SJCRH30 (cell line): ENCODE measurements at regions not wholly inside any gene's neighbourhood (a gene's known extent, or its start where the extent isn't known, plus 50 kb on each side); places are given as distances from the start of the nearest gene placed in this dataset.
"Not testable (repeated sequence)": the region's sequence is repeated elsewhere in the genome, so short reads cannot be mapped to it uniquely, and the experiment has no call there.

Experiments
- DNase-seq, 2 experiments: peaks; one replicate each; pipeline ENCODE4 v3.0.0-alpha.2; 2015 to 2020
- H3K27ac ChIP-seq: fragments of 250-450 bp; sonication (Bioruptor Pico); 2 replicates; pipeline ENCODE4 v1.5.1; 2020; ENCODE audit warnings: mild to moderate bottlenecking, moderate library complexity
- H3K27me3 ChIP-seq: fragments of 250-450 bp; sonication (Bioruptor Pico); 2 replicates; pipeline ENCODE4 v1.5.1; 2020; ENCODE audit warnings: mild to moderate bottlenecking, moderate library complexity
- H3K36me3 ChIP-seq: fragments of 250-450 bp; sonication (Bioruptor Pico); 2 replicates; pipeline ENCODE4 v1.5.1; 2020; ENCODE audit warnings: mild to moderate bottlenecking, moderate library complexity
- H3K4me1 ChIP-seq: fragments of 250-450 bp; sonication (Bioruptor Pico); 2 replicates; pipeline ENCODE4 v1.5.1; 2020; ENCODE audit warnings: mild to moderate bottlenecking, moderate library complexity
- H3K4me3 ChIP-seq: fragments of 250-450 bp; sonication (Bioruptor Pico); 2 replicates; pipeline ENCODE4 v1.5.1; 2020; ENCODE audit warnings: mild to moderate bottlenecking, moderate library complexity
- H3K9me3 ChIP-seq: fragments of 250-450 bp; sonication (Bioruptor Pico); replicated peaks from 2 replicates; pipeline ENCODE4 v1.5.1; 2020; ENCODE audit warnings: mild to moderate bottlenecking, moderate library complexity

DNA sequence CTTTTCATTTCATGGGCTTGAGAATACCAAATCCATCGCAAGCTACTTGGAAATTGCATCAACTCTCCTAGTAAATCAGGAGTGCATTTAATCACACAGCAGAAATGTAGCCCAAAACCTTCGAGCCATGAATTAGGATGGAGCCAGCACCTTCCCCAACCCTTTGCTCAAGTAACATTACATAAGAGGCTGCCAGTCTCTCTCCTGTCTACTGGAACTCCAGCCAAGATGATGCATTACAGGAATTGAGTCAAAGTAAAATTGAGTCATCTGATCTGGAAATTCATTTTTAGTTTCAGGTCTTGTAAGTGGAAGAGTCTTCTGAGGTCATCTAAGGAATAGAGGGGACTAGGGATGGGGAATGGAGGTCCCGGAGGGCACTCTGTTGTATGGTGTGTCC, 69.7 kb upstream of the FHIP2A start:
- Histone ChIP-seq H3K9me3 (no peaks in the 10 kb centered on the region), H3K36me3 (no peaks in the 10 kb centered on the region), H3K4me3 (no peak overlapping the region)

DNA sequence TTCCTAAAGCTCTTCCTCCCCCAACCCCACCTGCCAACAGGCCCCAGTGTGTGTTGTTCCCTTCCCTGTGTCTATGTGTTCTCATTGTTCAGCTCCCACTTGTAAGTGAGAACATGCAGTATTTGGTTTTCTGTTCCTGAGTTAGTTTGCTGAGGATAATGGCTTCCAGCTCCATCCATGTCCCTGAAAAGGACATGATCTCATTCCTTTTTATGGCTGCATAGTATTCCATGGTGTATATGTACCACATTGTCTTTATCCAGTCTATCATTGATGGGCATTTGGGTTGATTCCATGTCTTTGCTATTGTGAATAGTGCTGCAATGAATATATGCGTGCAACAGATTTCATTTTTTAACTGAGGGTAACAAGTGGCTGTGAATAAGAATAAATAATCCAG, 69.0 kb upstream of the FHIP2A start:
- H3K27me3 ChIP-seq, H3K36me3 ChIP-seq, H3K4me1 ChIP-seq, DNase-seq, H3K27ac ChIP-seq, H3K9me3 ChIP-seq, H3K4me3 ChIP-seq: not testable (repeated sequence)

More for the DNA sequence above, 69.7 kb upstream of the FHIP2A start:
- Histone ChIP-seq H3K27ac (no peak overlapping the region), H3K4me1 (no peaks in the 10 kb centered on the region), H3K27me3 (no peaks in the 10 kb centered on the region)
- DNase-seq = no peak

DNA sequence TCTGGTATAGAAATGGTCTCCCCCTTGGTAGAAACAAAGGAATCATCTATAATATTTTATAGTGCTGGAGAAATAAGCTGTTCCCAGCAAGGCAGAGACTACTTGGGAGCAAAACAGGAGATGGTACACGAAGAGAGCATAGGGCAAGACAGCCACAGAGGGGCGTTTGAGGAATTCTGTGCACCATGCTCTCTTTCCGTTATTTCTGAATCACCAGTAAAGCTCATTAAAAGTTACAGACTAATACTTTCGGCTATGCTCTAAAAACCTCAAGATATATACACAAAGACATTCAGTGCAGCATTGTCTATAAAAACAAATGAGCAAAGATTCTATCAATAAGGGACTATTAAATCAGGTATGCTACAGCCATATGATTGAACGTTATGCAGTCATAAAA, 68.5 kb upstream of the FHIP2A start:
- no peak overlapping the region for H3K27ac ChIP-seq
- DNase-seq = no peak
- no peaks in the 10 kb centered on the region for H3K4me1 ChIP-seq
- no peaks in the 10 kb centered on the region for H3K36me3 ChIP-seq
- no peak overlapping the region for H3K4me3 ChIP-seq
- H3K9me3 ChIP-seq = no peaks in the 10 kb centered on the region
- no peaks in the 10 kb centered on the region for H3K27me3 ChIP-seq

DNA sequence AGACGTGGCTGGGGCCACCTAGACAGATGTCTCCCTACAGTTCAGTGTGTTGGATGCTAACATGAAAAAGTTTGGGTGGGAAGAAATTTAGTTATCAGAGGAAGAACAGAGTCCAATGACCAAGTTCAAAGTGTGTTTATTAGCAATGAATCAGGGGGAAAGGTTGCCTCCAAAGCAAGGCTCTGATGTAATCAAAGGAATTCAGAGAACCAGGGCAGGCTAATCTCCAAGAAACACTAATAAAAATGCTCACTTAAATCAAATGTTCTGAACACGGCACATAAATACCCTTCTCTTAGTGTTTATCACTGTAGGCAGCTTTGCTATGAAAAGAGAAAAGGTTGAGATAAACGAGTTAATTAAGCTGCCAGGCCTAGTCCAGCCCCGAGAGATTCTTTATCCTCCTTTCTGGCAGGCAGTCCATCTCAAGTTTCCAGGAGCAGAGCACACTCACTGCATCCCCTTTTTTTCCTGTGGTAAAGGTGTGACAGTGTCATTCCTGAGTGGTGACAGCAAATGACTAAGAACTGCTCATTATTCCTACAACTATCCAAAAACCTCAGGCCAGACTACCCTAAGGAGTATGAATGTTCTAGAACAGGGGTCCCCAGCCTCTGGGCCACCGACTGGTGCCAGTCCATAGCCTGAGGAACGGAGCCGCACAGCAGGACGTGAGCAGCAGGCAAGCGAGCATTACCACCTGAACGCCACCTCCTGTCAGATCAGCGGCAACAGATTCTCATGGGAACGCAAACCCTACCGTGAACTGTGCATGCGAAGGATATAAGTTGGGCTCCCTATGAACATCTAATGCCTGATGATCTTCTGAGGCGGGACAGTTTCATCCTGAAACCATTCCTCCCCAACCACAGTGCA, 66.9 kb upstream of the FHIP2A start:
- no peaks in the 10 kb centered on the region for H3K9me3 ChIP-seq
- H3K27ac ChIP-seq = no peak overlapping the region
- no peaks in the 10 kb centered on the region for H3K36me3 ChIP-seq
- no peak for DNase-seq
- H3K4me1 ChIP-seq = no peaks in the 10 kb centered on the region
- H3K4me3 ChIP-seq = no peak overlapping the region
- no peaks in the 10 kb centered on the region for H3K27me3 ChIP-seq

DNA sequence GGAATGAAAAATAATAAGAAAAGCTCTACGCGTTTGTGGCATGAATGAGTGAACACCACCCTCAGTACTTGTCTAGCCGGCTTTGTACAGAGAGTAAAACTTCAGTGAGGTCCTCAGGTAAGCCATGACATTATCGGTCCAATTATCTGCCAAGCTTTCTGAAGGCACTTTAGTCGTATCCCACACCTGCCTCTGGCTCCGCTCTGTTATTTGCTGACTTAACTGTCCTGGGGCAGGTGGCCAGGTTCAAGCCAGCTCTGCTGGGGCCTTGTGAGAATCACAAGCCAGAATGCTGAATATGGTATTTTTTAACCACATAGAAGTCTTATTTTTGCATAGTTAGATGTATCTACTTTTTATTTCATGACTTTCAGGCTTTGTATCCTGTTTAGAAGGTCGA, 66.0 kb upstream of the FHIP2A start:
- H3K9me3 ChIP-seq = no peaks in the 10 kb centered on the region
- DNase-seq = no peak
- H3K27me3 ChIP-seq = no peaks in the 10 kb centered on the region
- H3K27ac ChIP-seq = no peak overlapping the region
- H3K36me3 ChIP-seq = no peaks in the 10 kb centered on the region
- no peaks in the 10 kb centered on the region for H3K4me1 ChIP-seq
- no peak overlapping the region for H3K4me3 ChIP-seq

DNA sequence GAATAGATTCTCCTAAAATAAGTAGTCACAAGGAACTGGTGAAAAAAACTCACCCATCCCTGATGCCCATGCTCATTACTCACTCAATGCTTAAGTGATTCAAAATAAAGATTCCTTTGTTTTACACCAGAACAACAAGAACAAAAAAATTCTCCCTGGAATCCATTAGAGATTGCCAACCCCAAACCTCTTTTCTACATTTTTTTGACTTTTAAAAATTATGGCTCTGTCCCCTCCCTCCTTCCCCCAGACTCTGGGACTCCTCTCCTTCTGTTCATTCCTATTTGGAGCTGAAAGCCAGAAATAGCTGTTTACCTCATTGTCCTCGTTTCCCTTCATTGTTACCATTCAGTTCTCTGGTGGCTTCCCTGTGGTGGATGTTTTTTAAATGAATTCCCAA, 63.2 kb upstream of the FHIP2A start:
- no peak overlapping the region for H3K27ac ChIP-seq
- no peak overlapping the region for H3K4me3 ChIP-seq
- H3K27me3 ChIP-seq = no peaks in the 10 kb centered on the region
- H3K9me3 ChIP-seq = no peaks in the 10 kb centered on the region
- DNase-seq = no peak
- no peaks in the 10 kb centered on the region for H3K4me1 ChIP-seq
- H3K36me3 ChIP-seq = no peaks in the 10 kb centered on the region

DNA sequence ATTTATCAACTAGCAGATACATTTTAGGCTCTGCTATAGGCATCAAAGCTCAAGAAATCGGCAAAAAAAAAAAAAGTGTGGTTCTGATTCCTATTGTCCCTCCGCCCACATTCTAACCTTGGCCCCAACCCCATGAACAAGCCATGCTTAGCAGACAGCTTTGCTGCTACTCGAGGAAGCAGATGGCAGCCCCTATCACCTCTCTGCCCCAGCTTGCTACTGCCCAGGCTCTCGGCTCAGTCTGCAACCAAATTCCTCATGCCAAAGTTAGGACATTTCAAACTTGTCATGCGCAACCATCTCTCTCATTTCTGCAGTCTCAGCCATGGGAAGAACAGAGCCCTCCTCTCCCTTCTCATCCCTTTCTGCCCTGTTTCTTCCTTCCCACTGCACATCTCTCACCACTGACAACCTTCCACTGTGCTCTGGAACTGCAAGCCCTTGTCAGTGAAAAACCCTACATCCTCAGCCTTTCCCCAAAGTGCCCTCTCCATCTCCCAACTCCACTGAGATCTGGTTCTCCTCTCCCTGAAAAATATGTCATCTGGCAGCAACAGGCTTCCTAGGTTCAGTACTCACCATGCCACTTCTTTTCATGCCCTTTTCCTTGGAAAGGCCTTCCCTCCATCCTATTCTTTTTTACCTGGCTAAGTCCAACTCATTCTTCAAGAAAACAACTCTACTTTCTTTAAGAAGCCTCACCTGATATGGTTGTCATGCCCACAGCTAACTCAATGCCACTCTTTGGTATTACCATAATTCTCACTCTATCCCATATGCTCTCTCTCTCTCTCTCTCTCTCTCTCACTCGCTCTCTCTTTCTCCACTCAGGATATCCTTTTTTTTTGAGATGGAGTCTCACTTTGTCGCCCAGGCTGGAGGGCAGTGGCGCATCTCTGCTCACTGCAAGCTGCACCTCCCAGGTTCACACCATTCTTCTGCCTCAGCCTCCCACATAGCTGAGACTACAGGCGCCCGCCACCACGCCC, 60.1 kb upstream of the FHIP2A start:
- DNase-seq = no peak
- Histone ChIP-seq H3K36me3 (no peaks in the 10 kb centered on the region), H3K4me1 (no peaks in the 10 kb centered on the region), H3K27me3 (peaks cover 5% of the 10 kb centered on the region; the same call in 1 of the 2 replicates), H3K4me3 (no peak overlapping the region), H3K9me3 (no peaks in the 10 kb centered on the region), H3K27ac (no peak overlapping the region)

DNA sequence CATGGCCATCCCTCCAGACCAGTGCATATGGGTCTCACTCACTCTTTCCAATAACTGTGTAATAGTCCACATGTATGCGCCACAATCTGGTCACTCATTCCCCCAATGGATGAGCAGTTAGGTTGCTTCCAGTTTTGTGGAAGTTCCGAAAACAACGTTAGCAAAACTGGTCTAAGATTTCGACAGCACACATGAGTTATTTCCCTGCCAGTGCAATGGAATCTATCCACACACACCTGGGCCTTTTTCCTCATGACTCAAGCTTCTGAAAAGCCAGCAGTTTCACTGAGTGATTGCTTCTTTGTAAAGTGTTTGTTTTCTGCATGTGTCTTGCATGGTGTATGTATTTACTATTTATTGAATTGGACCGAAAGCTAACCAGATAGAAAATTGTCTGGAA, 58.8 kb upstream of the FHIP2A start:
- peaks cover 17% of the 10 kb centered on the region for H3K27me3 ChIP-seq
- no peak overlapping the region for H3K4me3 ChIP-seq
- no peaks in the 10 kb centered on the region; the same call in 1 of the 2 replicates for H3K9me3 ChIP-seq
- H3K36me3 ChIP-seq = no peaks in the 10 kb centered on the region
- DNase-seq = no peak
- H3K4me1 ChIP-seq = peaks cover 6% of the 10 kb centered on the region; the same call in 1 of the 2 replicates
- no peak overlapping the region for H3K27ac ChIP-seq

DNA sequence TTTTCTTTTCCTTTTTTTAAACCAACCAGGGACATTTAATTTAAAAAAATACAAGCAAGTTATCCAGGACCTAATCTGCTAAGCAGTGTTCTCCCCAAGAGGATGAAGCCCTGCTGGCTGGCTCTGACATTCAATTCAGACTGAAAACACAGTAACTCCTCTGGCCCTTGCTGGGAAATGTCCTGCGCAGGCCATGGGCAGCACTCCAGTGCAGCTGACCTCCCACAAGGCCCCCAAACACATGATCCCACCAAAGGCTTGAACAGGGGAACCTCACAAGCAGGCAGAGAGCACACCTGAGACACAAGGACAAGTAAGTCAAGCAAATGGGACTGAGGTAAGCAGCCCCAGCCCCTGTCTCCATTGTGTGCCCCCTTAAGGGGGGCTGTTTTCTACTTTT, 56.9 kb upstream of the FHIP2A start:
- no peak overlapping the region for H3K4me3 ChIP-seq
- no peak overlapping the region for H3K27ac ChIP-seq
- no peaks in the 10 kb centered on the region for H3K36me3 ChIP-seq
- H3K9me3 ChIP-seq = no peaks in the 10 kb centered on the region; the same call in 1 of the 2 replicates
- peaks cover 23% of the 10 kb centered on the region for H3K27me3 ChIP-seq
- H3K4me1 ChIP-seq = peaks cover 6% of the 10 kb centered on the region; the same call in 1 of the 2 replicates
- no peak for DNase-seq

DNA sequence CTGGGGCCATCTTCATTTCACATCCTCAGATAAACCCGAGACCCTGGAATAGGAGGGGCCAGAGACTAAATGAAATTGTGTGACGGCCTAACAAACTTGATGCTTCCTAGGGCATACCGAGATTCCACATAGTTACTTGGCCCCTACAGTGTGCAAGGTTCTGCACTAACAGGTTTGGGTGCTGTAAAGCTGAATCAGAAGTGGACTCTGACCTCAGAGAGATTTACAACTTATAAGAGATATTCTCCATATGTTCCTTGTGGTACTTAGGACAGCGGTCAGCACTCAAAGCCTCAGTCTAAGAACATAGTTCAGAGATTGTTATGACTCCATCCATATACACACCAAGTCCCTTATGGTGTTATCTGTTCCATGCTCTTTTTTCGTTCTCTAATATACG, 55.1 kb upstream of the FHIP2A start:
- Histone ChIP-seq H3K4me1 (peaks cover 6% of the 10 kb centered on the region; the same call in 1 of the 2 replicates), H3K4me3 (no peak overlapping the region), H3K27me3 (peaks cover 23% of the 10 kb centered on the region), H3K27ac (no peak overlapping the region), H3K9me3 (no peaks in the 10 kb centered on the region; the same call in 1 of the 2 replicates), H3K36me3 (no peaks in the 10 kb centered on the region)
- DNase-seq = no peak

DNA sequence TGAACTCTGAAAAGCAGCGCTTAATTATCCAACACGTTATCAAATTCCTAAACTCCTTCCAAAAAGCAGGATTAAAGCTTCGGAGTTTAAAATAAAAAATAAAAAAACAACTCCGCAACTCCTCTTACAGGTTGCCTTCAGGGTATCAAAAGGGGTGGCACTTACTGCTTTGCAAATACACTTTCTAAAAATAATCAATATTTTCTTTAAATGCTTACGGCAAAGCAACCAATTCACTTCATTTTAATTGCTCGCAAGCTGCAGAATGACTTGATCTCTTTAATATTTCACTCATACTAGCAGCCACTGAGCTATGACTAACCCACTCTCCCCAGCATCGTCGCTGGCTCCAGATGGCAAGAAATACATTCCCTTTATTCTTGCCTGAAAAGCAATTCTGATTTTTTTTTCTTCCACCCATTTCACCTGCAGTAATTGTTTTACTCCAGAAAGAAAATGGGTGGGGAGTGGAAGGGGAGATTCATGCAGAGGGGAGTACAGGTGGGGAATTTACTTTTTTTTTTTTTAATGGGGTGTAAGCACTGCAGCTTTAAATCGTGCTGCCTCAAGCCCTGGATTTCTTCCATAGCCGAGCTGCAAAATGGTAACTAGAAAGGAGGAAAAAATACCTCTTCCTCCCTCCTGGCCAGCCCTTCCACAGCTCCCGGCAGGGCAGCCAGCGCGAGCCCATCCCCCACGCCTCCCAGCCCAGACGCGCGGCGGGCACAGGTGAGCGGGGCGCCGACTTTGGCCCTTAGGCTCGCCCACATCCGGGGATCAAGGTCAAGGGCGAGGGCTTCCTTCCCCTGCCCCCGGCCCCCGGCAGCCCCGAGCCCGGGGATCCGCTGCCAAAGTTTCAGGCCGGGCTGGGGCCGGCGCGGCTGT, 54.2 kb upstream of the FHIP2A start:
- H3K9me3 ChIP-seq = no peaks in the 10 kb centered on the region; the same call in 1 of the 2 replicates
- H3K36me3 ChIP-seq = no peaks in the 10 kb centered on the region
- no peak for DNase-seq
- no peak overlapping the region for H3K27ac ChIP-seq
- peaks cover 6% of the 10 kb centered on the region; the same call in 1 of the 2 replicates for H3K4me1 ChIP-seq
- H3K4me3 ChIP-seq = peak overlapping the region; percentile 40
- H3K27me3 ChIP-seq = peaks cover 23% of the 10 kb centered on the region

DNA sequence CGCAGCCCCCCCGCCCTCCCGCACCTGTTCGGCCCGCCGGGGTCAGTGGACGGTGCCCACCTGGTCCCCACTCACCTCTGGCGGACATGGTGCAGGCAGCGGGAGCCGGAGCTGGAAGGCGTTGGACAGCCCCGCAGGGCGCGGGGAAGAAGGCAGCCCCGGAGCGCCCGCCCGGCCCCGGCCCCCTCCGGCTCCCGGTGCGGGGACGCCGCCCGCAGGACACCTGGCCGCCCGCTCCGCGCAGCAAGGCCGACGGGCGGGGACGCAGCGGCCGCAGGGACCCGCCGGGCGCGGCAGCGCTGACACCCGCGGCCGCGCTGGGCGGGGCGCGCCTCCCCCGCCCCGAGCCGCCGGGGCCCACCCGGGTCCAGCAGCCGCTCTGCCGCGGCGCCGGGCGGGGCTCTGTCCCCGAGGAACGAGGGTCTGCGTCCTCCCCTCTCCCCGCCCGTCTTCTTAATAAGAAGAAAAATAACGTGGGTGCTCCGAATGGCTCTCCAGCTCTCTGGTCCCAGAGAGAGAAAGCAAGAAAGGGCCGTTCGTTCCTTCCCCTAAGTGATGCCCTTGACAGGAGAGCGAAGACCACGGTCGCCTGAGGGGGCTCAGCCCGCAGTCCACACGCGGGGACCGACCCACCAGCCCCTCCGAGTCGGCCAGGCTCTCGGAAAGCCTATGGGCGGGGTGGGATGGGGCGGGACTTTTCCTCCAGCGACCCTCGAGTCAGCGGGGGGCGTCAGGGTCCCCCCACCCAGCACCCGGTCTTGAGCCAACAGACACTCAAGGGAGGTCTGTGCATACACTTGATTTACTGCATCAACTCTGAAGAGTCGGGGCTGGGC, 53.4 kb upstream of the FHIP2A start:
- H3K27me3 ChIP-seq = peaks cover 23% of the 10 kb centered on the region
- peaks cover 6% of the 10 kb centered on the region; the same call in 1 of the 2 replicates for H3K4me1 ChIP-seq
- no peak overlapping the region for H3K27ac ChIP-seq
- no peaks in the 10 kb centered on the region; the same call in 1 of the 2 replicates for H3K9me3 ChIP-seq
- H3K4me3 ChIP-seq = peak overlapping the region; percentile 40
- DNase-seq = peak in 1 of 2 experiments; percentile 10
- no peaks in the 10 kb centered on the region for H3K36me3 ChIP-seq

DNA sequence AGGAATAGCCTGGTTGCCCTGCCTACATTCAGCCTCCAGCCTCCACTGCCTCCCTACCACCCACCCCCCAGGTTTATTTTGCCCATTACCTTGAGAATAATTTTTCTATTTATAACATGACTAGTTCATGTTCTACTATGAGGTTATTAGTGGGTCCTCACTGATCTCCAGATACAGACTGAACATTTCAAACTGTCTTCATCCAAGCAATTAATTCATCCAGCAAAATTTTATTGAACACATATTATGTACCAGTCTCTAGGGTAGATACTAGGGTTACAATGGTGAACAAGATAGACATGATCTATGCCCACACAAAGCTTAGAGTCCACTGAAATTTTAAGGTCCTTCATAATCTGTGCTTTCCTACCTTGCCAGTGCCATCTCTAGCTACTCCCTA, 51.6 kb upstream of the FHIP2A start:
- Histone ChIP-seq H3K27ac (no peak overlapping the region), H3K36me3 (no peaks in the 10 kb centered on the region), H3K27me3 (peaks cover 23% of the 10 kb centered on the region), H3K9me3 (no peaks in the 10 kb centered on the region; the same call in 1 of the 2 replicates), H3K4me3 (no peak overlapping the region), H3K4me1 (peaks cover 6% of the 10 kb centered on the region; the same call in 1 of the 2 replicates)
- DNase-seq = no peak
